Stromal cell of bone marrow (primary cell): ENCODE measurements at regions not wholly inside any gene's neighbourhood (a gene's known extent, or its start where the extent isn't known, plus 50 kb on each side); places are given as distances from the start of the nearest gene placed in this dataset.
"Not testable (repeated sequence)": the region's sequence is repeated elsewhere in the genome, so short reads cannot be mapped to it uniquely, and the experiment has no call there.

Experiments
- DNase-seq: peaks from one replicate; pipeline ENCODE4 v3.0.0-alpha.2; 2012; ENCODE audit warnings: low read depth

DNA sequence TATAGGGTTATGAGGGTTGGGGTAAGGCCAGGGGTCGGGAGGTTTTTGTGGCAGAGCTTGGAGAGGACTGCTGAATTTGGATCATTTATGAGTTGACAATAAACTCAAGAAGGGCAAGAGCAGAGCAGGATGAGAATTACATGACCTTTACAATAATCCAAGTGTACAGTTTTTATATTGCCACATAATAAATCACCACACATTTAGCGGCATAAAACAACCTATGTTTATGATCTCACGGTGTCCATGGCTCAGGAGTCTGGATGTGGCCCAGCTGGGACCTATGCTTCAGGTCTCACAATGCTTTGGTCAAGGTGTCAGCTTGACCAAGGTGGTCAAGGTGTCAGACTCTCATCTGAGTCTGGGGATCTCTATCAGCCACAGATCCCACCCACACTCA lies 118.3 kb upstream of the WSCD1 start:
- DNase-seq: no peak

DNA sequence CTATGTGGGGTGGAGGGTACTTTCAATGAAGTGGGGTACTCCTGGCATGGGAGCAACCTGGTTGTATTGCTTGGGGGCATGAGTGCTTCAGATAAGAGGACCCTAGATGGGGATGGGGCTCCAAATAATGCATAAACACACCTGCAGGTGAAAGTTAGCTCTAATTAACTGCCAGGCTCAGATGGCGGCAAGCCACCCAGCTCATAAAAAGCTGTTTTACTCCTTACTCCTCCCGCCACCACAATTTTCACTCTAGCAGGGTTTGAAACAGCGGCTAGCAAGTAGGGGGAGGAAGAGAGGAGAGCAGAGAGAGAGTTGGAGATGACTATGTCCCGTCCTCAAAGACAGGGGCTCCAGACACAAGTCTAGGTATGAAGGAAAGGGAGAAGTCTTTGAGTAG lies 117.7 kb upstream of the WSCD1 start:
- no peak for DNase-seq

GRCh38 chr17:5955764-5956163 lies 114.4 kb upstream of the WSCD1 start:
- no peak for DNase-seq

DNA sequence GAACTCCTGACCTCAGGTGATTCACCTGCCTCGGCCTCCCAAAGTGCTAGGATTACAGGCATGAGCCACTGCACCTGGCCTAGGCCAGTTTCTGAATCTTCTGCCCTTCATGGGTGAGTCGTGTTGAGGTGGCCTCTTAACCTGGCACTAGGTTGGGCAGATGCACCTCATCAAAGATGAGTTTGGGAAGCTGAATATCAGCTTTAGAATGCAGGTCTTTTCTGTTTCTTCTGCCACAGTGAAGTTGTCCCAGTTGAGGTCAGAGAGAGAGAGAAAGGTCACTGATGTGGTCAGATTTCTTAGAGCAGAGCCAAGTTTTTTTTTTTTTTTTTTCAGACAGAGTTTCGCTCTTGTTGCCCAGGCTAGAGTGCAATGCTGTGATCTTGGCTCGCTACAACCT lies 111.3 kb upstream of the WSCD1 start:
- no peak for DNase-seq

GRCh38 chr17:5962371-5962770 lies 107.8 kb upstream of the WSCD1 start:
- DNase-seq: no peak

- DNase-seq: no peak
Measured at GRCh38 chr17:5971969-5972368, 98.2 kb upstream of the WSCD1 start.

DNA sequence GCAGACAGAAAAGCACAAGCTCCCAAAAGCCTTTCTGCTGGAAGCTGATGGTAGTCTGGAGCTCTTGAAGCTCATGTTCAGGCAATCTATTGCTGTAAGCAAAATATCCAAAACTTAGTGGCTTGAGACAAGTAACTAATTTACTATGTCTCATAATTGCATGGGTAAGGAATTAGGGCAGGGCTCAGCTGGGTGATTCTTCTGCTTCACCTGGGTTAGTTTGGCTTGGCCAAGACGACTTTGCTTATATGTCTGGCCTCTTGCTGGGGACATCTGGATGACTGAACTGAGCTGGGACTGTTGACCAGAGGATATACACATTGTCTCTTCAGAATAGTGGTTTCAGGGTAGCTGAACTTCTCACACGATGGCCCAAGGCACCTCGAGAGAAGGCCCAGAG lies 96.8 kb upstream of the WSCD1 start:
- no peak for DNase-seq

DNA sequence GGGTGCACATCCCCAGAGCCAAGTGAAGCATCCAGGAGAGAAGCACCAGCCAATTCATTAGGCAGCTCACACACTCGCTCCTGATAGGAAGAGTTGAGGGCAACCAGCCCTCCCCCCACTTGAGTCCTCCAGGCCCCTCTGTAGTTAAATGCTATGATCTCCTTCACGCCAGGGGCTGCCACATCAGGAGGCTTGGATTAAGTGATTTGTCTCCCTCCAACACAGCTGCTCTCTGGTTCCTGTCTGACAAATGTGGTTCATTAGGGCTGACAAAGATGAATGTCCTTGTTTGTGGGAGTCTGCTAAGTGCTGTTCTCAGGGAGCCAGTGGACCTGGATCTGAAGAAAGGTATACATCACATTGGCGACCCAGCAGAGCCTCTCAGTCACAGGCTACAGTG lies 94.5 kb upstream of the WSCD1 start:
- DNase-seq: no peak

GRCh38 chr17:5976251-5976650 lies 93.9 kb upstream of the WSCD1 start:
- DNase-seq: no peak

- no peak for DNase-seq
Measured at GRCh38 chr17:5978496-5978895, 91.7 kb upstream of the WSCD1 start.

DNA sequence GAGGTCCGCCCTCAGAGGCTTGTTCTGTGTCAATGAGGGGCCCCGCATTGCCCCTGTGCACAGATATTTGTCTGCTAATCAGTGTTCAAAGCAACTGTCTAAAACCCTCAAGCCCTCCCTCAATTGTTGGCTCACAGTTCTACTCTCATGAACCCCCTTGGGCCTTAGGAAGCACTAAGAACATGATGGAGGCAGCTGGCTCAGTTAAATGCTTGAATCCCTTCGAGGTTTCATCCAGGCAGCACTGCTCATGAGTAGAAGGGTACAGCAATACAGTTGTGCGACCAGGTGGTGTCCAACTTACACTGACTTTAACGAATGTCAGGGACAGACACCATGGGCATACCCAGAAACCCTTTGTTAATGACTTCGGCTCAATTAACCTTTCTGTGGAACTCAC lies 89.2 kb upstream of the WSCD1 start:
- no peak for DNase-seq

DNA sequence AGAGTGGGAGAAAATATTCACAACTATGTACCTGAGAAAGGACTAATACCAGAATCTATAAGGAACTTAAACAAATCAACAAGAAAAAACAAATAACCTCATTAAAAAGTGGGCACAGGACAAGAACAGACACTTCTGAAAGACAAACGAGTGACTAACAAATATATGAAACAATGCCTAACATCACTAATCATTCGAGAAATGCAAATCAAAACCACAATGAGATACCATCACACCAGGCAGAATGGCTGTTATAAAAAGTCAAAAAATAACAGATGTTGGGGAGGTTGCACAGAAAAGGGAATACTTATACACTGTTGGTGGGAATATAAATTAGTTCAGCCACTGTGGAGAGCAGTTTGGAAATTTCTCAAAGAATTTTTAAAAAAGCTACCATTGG lies 83.5 kb upstream of the WSCD1 start:
- no peak for DNase-seq

- DNase-seq: no peak
Measured at GRCh38 chr17:6000426-6000825, 69.8 kb upstream of the WSCD1 start.

- not testable (repeated sequence) for DNase-seq
Measured at GRCh38 chr17:6003221-6003620, 67.0 kb upstream of the WSCD1 start.

- no peak for DNase-seq
Measured at GRCh38 chr17:6005939-6006338, 64.2 kb upstream of the WSCD1 start.

DNA sequence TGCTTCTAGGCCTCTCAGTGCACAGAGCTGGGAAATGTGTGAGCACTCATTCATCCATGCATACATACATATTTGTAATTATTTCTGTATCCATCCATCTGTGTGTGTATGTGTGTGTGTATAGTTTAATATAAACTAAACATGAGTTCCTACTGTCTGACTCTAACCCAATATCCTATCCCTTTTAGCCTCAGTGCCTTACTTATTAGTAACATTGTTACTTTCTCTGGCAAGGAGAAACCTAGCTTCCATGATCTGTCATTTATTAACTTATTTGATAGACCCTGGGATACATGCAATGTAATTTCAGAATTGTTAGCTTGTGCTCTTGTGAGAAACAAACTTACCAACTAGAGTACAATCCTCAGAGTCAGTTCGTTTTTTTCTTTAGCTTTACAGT lies 59.0 kb upstream of the WSCD1 start:
- no peak for DNase-seq

DNA sequence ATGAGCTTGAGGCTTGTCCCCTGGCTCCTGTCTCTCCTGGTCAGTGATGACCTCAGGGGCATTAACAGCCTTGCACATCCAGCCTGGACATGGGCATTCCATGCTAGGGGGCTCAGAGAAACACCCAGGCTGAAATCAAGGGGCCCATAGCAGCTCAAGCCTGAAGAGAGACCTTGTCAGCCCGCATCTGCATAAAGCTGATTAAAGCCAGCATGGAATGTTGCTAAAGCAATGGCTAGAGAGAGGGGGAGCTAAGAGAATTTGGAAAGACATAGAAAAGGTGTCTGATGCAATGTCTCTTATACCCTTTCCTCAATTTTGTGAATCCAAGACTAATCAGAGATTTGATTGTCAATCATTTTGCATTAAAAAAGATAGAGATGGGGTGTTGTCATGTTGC lies 51.4 kb upstream of the WSCD1 start:
- DNase-seq: no peak

DNA sequence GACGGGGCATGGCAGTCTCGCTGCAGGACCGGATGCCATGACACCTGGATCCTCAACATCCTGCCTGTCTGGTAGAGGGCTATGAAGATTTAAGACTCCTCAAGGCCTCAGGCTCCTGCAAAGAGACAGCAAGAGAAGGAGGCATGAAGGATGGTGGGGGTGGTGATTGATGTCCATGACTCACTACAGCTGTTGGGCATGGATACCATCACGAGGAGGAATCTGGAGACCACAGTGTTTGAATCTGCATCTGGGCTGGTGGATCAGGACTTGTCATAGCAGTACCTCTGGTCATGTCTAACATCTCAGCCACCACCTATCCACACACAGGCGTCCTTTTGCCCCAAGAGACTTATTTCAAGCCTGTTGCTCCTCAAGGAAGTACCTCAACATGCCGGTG lies 50.2 kb upstream of the WSCD1 start:
- no peak for DNase-seq

DNA sequence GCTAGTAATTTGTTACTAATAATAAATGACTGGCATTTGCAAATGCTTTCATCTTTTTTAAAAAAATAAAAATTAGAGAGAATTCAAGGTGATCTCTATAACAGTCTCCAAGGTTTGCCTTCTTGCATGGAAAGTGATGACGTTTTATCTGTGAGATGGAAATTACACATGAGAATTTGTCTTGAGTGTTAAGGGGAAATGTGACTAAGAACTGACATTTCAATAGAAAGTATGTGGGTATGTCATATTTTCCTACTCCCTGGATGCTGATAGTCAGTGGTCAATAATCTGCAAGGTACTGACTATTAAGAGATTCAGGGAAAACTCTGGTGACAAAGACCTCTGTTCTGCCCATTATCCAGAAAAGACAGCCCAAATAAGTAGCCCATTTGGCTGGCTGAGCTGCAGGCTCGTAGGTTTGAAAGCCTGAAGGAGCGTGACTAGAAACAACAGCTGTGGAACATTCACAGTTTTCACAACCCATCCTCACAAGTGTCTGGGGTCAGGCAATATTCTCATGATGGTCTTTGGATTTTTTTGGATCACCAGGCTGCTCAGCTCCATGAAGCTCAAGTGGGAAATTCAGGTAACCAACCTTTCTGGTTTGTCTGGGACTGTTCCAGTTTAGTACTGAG lies 49.7 kb upstream of the WSCD1 start:
- no peak for DNase-seq
